ENCODE measurements at regions not wholly inside any gene's neighbourhood (a gene's known extent, or its start where the extent isn't known, plus 50 kb on each side); places are given as distances from the start of the nearest gene placed in this dataset.
"Not testable (repeated sequence)": the region's sequence is repeated elsewhere in the genome, so short reads cannot be mapped to it uniquely, and the experiment has no call there.

DNA sequence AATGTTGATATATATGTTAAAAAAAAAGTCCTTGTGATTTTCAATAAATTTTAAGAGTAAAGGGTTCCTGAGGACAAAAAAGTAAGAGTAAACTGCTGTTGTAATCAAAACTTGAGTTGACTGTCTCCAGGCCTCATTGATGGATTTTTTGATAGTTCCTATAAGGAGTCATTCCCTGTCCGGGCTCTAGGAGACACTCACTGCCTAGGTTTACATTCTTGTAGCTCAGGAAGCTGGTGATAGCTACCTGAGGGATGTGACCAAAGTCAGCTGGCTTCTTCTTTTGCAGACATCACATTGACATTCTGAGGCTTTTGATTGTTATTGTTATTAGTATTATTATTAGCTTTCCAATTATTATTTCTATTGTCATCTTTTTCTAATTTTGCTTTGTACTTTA is 116.5 kb upstream of the FBXL7 start:
- DNase-seq (ENCODE audit: low read depth): no peak

DNA sequence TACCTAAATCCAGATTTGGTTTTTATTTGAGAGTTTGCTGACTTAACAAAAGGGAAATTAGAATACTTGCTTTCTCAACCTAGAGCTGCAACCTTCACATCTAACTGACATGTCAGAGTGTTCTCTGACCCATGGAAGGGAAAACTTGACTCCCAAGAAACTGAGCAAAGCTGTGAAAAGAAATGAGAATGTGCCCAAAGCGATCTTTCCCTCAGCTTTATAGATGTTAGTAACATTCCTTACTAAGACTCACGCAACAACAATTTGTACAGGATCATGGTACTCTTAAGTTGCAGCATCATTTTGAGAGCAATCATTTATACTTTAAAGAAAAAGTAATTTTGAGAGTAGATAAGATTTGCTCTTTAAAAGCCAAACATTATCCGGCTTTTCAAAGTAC is 117.0 kb upstream of the FBXL7 start:
- DNase-seq (ENCODE audit: low read depth): no peak

GRCh38 chr5:15377573-15378340 is 122.2 kb upstream of the FBXL7 start:
- DNase-seq (ENCODE audit: low read depth): no peak

GRCh38 chr5:15376803-15377202 is 123.2 kb upstream of the FBXL7 start:
- DNase-seq (ENCODE audit: low read depth): no peak

DNA sequence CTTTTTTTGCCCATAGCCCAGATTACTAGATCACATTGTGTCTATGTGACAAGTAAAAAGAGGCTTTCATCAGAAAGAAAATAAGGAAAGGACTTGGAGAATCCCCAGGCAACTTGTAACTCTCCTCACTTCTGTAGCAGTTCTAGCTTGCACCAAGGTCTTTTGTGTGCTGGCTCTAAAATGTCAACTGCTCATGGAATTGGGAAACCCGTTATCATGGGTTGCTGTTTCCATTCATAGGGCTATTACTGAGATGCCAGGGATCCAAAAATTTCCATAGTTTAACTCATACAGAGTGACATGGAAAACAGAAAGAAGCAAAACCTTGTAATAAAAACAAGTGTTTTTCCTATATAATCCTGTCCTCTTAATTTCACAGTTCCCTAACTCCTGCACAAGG is 123.9 kb upstream of the FBXL7 start:
- DNase-seq (ENCODE audit: low read depth): no peak

DNA sequence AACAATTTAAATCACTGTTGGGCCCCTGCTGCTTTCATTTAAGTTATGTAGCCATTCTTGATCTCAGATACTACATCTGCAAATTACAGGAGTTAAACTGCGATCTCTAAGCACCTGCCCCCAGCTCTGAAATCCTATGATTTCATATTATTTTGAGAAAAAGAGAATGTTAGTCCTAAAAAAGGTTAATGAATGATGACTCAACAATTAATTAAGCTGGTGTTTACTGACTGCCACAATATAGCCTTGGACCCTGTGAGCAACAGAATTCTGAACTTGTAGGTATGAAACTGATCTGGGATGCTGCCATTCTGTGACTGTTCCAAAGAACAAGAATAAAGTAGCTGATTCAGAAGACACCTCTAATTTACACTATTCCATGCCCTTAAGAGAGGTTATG is 124.4 kb upstream of the FBXL7 start:
- DNase-seq (ENCODE audit: low read depth): no peak

DNA sequence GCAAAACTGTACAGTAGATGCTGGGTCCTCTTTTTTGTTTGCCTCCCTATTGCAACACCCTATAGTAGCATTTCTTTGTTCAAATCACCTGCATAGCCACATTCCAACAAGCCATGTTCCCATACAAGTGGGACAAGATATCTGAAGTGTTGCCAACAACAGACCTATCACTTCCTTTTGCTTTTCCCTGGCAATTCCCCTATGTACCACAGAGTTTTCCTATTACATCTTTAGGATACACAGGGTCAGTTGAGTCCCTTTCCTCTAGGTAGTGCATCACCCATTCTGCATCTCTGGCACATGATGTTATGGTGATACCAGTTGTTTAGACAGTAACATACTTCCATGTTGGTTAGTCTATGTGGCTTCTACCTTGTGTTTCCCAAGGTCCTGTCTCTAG is 125.1 kb upstream of the FBXL7 start:
- no peak for DNase-seq (ENCODE audit: low read depth)

DNA sequence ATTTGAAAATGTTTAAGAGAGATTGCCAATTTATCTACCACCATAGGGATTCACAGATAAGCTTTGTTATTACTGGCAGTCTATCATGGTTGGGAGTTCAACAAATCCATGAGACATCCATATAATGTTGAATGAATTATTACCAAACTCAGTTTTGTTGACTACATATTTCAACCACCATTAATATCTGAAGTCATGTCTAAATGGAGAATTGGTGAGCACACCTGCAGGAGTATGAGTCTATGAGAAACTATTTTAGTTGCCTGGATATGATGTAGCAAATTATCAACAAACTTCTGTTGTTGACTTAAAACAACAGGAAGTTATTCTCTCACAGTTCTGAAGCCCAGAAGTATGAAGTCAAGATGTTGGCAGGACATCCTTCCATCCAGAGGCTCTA is 126.8 kb upstream of the FBXL7 start:
- no peak for DNase-seq (ENCODE audit: low read depth)

GRCh38 chr5:15371184-15371583 is 128.8 kb upstream of the FBXL7 start:
- no peak for DNase-seq (ENCODE audit: low read depth)

DNA sequence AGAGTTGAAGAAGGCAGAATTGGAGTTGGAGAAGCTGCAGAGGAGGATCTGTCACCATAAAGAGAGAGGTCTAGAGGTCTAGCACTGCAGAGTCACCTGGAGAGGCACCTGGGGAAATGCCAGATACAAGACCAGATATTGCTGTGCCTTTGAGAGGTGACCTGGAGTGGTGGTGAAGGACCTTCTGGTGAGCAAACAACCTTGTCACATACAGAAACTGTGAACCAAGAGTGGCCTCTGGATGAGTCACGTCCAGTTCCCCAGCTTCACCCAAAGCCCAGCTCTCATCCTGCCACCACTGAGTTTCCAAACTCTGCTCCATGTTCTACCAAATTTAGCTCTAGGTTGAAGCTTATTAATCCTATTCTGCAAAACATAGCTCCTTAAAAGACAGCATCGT is 131.1 kb upstream of the FBXL7 start:
- DNase-seq (ENCODE audit: low read depth): no peak

DNA sequence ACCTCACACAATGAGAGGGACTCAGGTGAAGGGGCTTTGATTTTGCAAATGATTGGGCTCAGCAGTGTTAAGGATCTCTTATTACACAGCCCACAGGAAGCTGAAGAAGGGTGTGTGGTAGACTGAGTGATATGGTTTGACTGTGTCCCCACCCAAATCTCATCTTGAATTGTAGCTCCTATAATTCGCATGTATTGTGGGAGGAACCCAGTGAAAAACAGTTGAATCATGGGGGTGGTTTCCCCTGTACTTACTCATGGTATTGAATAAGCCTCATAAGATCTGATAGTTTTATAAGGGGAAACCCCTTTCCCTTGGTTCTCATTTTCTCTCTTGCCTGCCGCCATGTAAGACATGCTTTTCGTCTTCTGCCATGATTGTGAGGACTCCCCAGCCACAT is 132.5 kb upstream of the FBXL7 start:
- no peak for DNase-seq (ENCODE audit: low read depth)

DNA sequence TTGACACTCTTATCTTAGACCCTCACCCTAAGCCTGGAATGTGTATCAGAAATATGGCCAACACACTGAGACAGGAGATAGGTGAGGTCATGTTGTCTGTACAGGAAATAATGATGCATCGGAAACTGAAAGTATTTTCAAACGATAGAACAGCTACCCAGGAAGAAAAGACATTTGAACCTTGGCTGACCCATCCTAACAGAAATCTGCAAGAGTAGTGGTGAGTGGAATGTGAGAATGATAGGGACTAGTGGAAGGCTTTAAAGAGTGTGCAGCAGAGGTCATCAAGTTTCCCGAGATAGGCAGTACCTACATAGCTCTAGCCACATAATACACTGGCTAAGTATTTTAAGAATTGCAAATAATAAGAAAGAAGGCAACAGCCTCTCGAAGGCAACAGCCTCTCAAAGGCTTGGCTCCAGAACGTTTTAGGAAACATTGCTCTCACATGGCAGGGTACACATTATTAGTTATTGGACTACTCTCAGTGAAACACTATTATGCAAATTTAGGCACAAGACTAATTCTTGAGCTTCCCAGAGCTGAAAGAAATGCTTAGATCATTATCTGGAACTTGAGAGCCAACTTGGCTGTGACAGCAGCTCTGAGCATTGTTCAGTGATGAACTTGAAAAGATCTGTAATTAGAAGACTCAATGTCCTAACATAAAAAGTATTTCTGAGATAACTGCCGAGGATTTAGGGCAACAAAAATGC is 133.1 kb upstream of the FBXL7 start:
- DNase-seq (ENCODE audit: low read depth): no peak

GRCh38 chr5:15365070-15365469 is 134.9 kb upstream of the FBXL7 start:
- DNase-seq (ENCODE audit: low read depth): no peak

- no peak for DNase-seq (ENCODE audit: low read depth)
Observed at GRCh38 chr5:15363601-15364000, 136.4 kb upstream of the FBXL7 start.

DNA sequence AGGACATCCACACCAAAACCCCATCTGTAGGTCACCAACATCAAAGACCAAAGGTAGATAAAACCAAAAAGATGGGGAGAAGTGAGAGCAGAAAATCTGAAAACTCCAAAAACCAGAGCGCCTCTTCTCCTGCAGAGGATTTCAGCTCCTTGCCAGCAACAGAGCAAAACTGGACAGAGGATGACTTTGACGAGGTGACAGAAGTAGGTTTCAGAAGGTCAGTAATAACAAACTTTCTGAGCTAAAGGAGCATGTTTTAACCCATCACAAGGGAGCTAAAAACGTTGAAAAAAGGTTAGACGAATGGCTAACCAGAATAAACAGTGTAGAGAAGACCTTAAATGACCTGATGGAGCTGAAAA is 142.9 kb upstream of the FBXL7 start:
- not testable (repeated sequence) for DNase-seq (ENCODE audit: low read depth)

DNA sequence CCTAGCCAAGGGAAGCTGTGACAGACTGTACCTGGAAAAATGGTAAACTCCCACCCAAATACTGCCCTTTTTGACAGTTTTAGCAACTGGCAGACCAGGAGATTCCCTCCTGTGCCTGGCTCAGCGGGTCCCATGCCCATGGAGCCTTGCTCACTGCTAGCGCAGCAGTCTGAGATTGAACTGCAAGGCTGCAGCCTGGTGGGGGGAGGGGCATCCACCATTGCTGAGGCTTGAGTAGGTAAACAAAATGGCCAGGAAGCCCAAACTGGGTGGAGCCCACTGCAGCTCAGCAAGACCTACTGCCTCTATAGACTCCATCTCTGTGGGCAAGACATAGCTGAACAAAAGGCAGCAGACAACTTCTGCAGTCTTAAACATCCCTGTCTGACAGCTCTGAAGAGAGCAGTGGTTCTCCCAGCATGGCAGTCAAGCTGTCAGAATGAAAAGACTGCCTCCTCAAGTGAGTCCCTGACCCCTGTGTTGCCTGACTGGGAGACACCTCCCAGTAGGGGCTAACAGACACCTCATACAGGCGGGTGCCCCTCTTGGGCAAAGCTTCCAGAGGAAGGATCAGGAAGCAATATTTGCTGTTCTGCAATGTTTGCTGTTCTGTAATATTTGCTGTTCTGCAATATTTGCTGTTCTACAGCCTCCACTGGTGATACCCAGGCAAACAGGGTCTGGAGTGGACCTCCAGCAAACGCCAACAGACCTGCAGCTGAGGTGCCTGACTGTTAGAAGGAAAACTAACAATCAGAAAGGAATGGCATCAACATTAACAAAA is 143.5 kb upstream of the FBXL7 start:
- DNase-seq (ENCODE audit: low read depth): not testable (repeated sequence)

DNA sequence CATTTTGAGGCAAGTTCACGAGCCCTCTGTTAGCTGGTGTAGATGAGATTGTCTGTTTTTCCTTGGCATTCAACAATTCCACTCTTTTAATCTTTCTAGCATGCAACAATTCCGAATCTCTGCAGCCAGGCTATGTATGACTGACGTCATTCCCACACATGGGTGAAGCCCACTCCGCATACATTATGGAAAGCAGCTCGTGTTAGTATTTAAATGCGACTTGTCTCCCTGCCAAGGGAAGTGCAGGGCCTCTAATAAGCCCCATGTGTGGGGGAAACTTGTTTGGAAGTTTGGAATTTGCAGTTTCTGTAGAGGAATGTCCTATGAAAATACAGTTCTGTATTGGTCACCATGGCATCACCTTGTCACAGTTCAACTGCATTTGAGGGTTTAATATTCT is 146.0 kb upstream of the FBXL7 start:
- no peak for DNase-seq (ENCODE audit: low read depth)

DNA sequence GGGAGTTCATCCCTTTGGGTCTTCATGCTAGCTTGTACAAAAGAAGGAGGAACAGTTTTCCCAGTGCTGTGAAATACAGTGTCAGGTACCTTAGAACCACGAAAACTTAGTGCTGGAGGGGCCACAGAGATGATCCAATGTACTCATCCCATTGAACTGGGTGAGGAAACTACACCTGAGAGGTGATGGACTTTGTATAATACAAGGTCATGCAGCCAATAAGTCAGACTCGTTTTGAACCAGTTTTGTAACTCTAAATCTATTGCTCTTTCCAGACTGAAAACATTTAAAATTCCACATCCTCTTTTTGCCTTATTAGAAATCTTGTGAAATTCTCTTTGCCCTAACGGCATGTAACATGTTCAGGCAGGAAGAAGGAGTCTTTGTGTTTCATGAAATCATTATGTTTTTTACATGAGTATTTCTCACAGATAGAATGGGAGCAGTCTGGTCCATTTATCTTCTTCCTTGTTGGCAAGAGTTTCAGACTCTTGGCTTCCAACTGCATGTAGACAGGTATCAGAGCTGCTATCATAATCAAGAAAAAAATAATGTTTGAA is 146.8 kb upstream of the FBXL7 start:
- DNase-seq (ENCODE audit: low read depth): no peak

DNA sequence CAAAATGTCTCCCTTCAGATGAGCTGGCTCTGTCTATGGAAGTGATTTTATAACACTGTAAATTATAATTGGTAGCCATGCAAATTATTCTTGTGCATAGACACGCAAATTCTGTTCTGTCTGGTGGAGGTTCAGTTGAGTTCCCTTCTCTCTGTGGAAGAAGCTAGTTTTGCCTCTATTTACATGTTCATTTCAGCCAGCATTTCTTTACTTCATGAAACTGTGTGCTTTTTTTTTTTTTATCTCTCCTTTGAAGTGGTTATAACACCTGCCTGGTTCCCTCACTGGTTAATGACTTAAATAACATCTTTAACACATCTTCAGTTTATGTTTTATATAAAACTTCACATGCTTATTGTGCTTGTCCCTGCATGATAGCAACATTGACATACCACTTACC is 149.4 kb upstream of the FBXL7 start:
- DNase-seq (ENCODE audit: low read depth): no peak

DNA sequence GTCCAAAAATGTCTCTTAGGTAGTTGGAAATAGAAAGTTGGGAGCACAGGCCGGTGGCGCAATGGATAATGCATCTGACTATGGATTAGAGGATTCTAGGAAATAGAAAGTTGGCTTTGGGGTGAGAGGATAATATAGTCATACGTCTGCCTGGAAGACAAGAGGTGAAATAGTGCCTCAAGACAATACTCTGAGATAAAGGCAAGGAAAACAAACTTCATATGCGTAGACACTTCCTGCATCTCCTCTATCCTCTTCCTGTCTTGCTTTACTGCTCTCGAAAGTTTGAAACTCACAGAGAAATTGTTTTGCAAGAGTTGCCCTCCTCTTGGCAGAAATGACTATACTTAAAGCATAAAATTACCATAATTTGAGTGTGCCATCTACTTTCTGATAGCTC is 153.2 kb upstream of the FBXL7 start:
- no peak for DNase-seq (ENCODE audit: low read depth)

DNA sequence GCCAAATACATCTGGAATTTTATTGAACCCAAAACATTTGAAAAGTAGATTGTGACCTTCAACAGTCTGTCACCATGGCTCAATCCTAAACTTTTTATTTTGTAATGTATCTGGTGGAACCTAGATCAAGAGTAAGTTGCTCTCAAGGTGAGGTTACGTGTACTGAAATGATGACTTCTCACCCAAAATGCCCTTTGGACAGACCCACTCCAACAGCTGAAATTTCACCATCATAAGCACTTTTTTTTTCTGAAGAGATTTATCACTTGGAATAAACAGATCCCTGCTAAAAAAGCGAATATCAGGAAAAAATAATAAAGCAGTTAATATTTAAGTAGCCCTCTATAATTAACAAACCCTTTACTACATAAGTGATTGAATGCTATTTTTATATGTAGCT is 155.0 kb upstream of the FBXL7 start:
- DNase-seq (ENCODE audit: low read depth): no peak

DNA sequence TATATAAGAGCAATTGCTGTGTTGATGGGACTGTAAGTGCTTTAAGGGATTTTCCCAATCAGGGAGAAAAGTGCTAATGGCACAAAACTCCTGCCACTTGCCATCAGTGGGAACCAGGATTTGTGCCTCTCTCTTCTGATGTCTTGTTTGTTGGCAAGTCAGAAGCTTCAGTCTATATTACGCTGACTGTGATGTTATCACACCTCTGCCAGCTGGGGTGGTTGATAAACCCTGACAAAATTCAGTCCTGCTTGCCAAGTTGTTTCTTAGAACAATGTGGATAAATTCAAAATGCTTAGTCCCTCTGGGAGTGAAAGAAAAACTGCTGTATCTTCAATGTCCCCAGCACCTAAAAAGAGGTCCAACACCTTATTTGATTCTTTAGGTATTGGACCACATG is 161.4 kb upstream of the FBXL7 start:
- DNase-seq (ENCODE audit: low read depth): no peak
